HL-60 (cell line): ENCODE measurements at regions not wholly inside any gene's neighbourhood (a gene's known extent, or its start where the extent isn't known, plus 50 kb on each side); places are given as distances from the start of the nearest gene placed in this dataset.

ENCODE experiments used
- DNase-seq, 2 experiments: peaks; one replicate each; pipeline ENCODE4 v3.0.0-alpha.2; 2010 to 2020; ENCODE audit warnings: low read depth in 1 of 2, low spot score in 1 of 2
- H3K27ac ChIP-seq: fragments of 250-450 bp; sonication (Bioruptor Pico); replicated peaks from 2 replicates; pipeline ENCODE4 v1.5.1; 2020; ENCODE audit warnings: mild to moderate bottlenecking, moderate library complexity
- H3K27me3 ChIP-seq: fragments of 250-450 bp; sonication (Bioruptor Pico); 2 replicates; pipeline ENCODE4 v1.5.1; 2021; ENCODE audit warnings: mild to moderate bottlenecking, moderate library complexity; ENCODE audit not compliant: insufficient read depth, poor library complexity, severe bottlenecking
- H3K4me3 ChIP-seq: replicated peaks from 2 replicates; pipeline ENCODE4 v1.5.1; 2011; ENCODE audit warnings: mild to moderate bottlenecking, control low read depth, low read length; ENCODE audit not compliant: insufficient read depth
- GABPA ChIP-seq: IDR thresholded peaks from 2 replicates; pipeline ENCODE4 v1.6.1; 2012; ENCODE audit warnings: low read depth
- POLR2AphosphoS5 ChIP-seq: IDR thresholded peaks from 2 replicates; pipeline ENCODE4 v1.6.1; 2012; ENCODE audit warnings: low read depth
- SPI1 ChIP-seq: IDR thresholded peaks from 2 replicates; pipeline ENCODE4 v1.6.1; 2012; ENCODE audit warnings: low read depth, mild to moderate bottlenecking, borderline replicate concordance
- TF ChIP-seq, protein P1 (sequence below): IDR thresholded peaks from 2 replicates; pipeline ENCODE4 v1.6.1; 2012; ENCODE audit warnings: low read depth; ENCODE audit not compliant: insufficient replicate concordance
- TF ChIP-seq, protein P2 (sequence below): IDR thresholded peaks from one replicate; pipeline ENCODE4 v1.5.1; 2011; ENCODE audit warnings: low read length, control low read depth, inconsistent platforms; ENCODE audit not compliant: insufficient read depth

- H3K4me3 ChIP-seq, result no peak overlapping the region
- H3K27me3 ChIP-seq, result no peaks in the 10 kb centered on the region
- DNase-seq, result no peak
- no peak for TF ChIP-seq SPI1
- TF ChIP-seq GABPA, result no peak
- no peak for TF ChIP-seq POLR2AphosphoS5
- TF ChIP-seq, protein P1, sequence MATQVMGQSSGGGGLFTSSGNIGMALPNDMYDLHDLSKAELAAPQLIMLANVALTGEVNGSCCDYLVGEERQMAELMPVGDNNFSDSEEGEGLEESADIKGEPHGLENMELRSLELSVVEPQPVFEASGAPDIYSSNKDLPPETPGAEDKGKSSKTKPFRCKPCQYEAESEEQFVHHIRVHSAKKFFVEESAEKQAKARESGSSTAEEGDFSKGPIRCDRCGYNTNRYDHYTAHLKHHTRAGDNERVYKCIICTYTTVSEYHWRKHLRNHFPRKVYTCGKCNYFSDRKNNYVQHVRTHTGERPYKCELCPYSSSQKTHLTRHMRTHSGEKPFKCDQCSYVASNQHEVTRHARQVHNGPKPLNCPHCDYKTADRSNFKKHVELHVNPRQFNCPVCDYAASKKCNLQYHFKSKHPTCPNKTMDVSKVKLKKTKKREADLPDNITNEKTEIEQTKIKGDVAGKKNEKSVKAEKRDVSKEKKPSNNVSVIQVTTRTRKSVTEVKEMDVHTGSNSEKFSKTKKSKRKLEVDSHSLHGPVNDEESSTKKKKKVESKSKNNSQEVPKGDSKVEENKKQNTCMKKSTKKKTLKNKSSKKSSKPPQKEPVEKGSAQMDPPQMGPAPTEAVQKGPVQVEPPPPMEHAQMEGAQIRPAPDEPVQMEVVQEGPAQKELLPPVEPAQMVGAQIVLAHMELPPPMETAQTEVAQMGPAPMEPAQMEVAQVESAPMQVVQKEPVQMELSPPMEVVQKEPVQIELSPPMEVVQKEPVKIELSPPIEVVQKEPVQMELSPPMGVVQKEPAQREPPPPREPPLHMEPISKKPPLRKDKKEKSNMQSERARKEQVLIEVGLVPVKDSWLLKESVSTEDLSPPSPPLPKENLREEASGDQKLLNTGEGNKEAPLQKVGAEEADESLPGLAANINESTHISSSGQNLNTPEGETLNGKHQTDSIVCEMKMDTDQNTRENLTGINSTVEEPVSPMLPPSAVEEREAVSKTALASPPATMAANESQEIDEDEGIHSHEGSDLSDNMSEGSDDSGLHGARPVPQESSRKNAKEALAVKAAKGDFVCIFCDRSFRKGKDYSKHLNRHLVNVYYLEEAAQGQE, result no peak
- TF ChIP-seq, protein P2, sequence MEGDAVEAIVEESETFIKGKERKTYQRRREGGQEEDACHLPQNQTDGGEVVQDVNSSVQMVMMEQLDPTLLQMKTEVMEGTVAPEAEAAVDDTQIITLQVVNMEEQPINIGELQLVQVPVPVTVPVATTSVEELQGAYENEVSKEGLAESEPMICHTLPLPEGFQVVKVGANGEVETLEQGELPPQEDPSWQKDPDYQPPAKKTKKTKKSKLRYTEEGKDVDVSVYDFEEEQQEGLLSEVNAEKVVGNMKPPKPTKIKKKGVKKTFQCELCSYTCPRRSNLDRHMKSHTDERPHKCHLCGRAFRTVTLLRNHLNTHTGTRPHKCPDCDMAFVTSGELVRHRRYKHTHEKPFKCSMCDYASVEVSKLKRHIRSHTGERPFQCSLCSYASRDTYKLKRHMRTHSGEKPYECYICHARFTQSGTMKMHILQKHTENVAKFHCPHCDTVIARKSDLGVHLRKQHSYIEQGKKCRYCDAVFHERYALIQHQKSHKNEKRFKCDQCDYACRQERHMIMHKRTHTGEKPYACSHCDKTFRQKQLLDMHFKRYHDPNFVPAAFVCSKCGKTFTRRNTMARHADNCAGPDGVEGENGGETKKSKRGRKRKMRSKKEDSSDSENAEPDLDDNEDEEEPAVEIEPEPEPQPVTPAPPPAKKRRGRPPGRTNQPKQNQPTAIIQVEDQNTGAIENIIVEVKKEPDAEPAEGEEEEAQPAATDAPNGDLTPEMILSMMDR, result no peak
- no peak overlapping the region for H3K27ac ChIP-seq
Observed at GRCh38 chr7:130922206-130923112, 188.5 kb upstream of the KLF14 start.

DNA sequence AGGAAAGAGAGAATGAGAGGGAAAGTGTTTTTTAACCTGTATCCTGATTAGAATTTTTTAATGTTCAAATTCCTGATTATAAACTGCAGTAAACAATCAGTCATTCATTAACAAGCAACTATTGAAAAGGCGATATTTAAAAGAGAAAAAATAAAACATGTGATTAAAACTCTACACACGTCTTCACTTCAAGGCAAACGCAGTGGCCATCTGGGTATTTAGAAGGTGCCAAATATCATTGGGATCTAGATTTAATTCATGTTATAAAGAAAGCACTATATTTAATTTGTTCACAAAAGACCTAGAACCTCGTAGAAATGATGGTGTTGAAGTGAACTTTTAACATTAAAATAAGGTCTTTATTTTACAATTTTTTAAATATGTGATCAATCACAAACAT lies 189.4 kb upstream of the KLF14 start:
- no peak overlapping the region for H3K4me3 ChIP-seq
- DNase-seq, result no peak
- H3K27ac ChIP-seq, result no peak overlapping the region
- no peaks in the 10 kb centered on the region for H3K27me3 ChIP-seq
- no peak for TF ChIP-seq GABPA
- no peak for TF ChIP-seq POLR2AphosphoS5
- TF ChIP-seq, protein P1, result no peak
- no peak for TF ChIP-seq SPI1
- TF ChIP-seq, protein P2, result no peak

GRCh38 chr7:130923930-130924329 lies 189.9 kb upstream of the KLF14 start:
- TF ChIP-seq GABPA, result no peak
- TF ChIP-seq, protein P2, result no peak
- TF ChIP-seq, protein P1, result no peak
- no peak for TF ChIP-seq POLR2AphosphoS5
- no peak for TF ChIP-seq SPI1
- DNase-seq, result no peak
- no peak overlapping the region for H3K27ac ChIP-seq
- H3K4me3 ChIP-seq, result no peak overlapping the region
- no peaks in the 10 kb centered on the region for H3K27me3 ChIP-seq
